Hepatocyte (in vitro differentiated cells): ENCODE measurements at regions not wholly inside any gene's neighbourhood (a gene's known extent, or its start where the extent isn't known, plus 50 kb on each side); places are given as distances from the start of the nearest gene placed in this dataset.

Experiments used
- DNase-seq: peaks from one replicate; pipeline ENCODE4 v3.0.0-alpha.2; 2016; ENCODE audit warnings: low spot score
- H2AFZ ChIP-seq: fragments of 200-600 bp; sonication (generic); 2 replicates; pipeline ENCODE4 v1.6.0; 2016; ENCODE audit warnings: antibody characterized with exemption, mild to moderate bottlenecking
- H3K27ac ChIP-seq: fragments of 200-600 bp; sonication (generic); 2 replicates; pipeline ENCODE4 v1.5.1; 2016; ENCODE audit warnings: mild to moderate bottlenecking
- H3K27me3 ChIP-seq: fragments of 200-600 bp; sonication (generic); 2 replicates; pipeline ENCODE4 v1.6.1; 2016
- H3K36me3 ChIP-seq: fragments of 200-600 bp; sonication (generic); replicated peaks from 2 replicates; pipeline ENCODE4 v1.5.1; 2016; ENCODE audit warnings: low read depth; ENCODE audit not compliant: insufficient read depth
- H3K4me1 ChIP-seq: fragments of 200-600 bp; sonication (generic); 2 replicates; pipeline ENCODE4 v1.5.1; 2016; ENCODE audit warnings: mild to moderate bottlenecking, moderate library complexity; ENCODE audit not compliant: insufficient read depth
- H3K4me2 ChIP-seq: fragments of 200-600 bp; sonication (generic); 2 replicates; pipeline ENCODE4 v1.6.0; 2016
- H3K4me3 ChIP-seq: fragments of 200-600 bp; sonication (generic); 2 replicates; pipeline ENCODE4 v1.5.1; 2016; ENCODE audit warnings: mild to moderate bottlenecking
- H3K79me2 ChIP-seq: fragments of 200-600 bp; sonication (generic); 2 replicates; pipeline ENCODE4 v1.6.0; 2017; ENCODE audit warnings: mild to moderate bottlenecking
- H3K9me2 ChIP-seq: fragments of 200-600 bp; sonication (generic); replicated peaks from 2 replicates; pipeline ENCODE4 v1.6.0; 2017; ENCODE audit warnings: mild to moderate bottlenecking; ENCODE audit not compliant: insufficient read depth
- H3K9me3 ChIP-seq: fragments of 200-600 bp; sonication (generic); 2 replicates; pipeline ENCODE4 v1.5.1; 2016; ENCODE audit warnings: low read depth, mild to moderate bottlenecking
- H4K20me1 ChIP-seq: fragments of 200-600 bp; sonication (generic); 2 replicates; pipeline ENCODE4 v1.6.0; 2016; ENCODE audit warnings: mild to moderate bottlenecking; ENCODE audit not compliant: insufficient read depth, poor library complexity, severe bottlenecking
- EZH2 ChIP-seq: fragments of 200-600 bp; sonication (generic); IDR thresholded peaks from 2 replicates; pipeline ENCODE4 v1.6.1; 2016; ENCODE audit warnings: antibody characterized with exemption, mild to moderate bottlenecking, borderline replicate concordance
- EZH2phosphoT487 ChIP-seq: fragments of 200-600 bp; sonication (generic); IDR thresholded peaks from one replicate; pipeline ENCODE4 v1.6.1; 2018; ENCODE audit warnings: antibody characterized with exemption, mild to moderate bottlenecking, low read depth, moderate library complexity; ENCODE audit not compliant: unreplicated experiment, severe bottlenecking
- WGBS: methylation state at CpG from one replicate; pipeline ENCODE4 v1.1.6; 2016; ENCODE audit warnings: low lambda C conversion rate; ENCODE audit errors: missing lambda C conversion rate; 5-methylcytosine and 5-hydroxymethylcytosine counted together
- TF ChIP-seq, protein P1 (sequence below): fragments of 200-600 bp; sonication (generic); IDR thresholded peaks from 2 replicates; pipeline ENCODE4 v1.5.1; 2016; ENCODE audit warnings: antibody characterized with exemption, mild to moderate bottlenecking; ENCODE audit not compliant: poor library complexity

DNA sequence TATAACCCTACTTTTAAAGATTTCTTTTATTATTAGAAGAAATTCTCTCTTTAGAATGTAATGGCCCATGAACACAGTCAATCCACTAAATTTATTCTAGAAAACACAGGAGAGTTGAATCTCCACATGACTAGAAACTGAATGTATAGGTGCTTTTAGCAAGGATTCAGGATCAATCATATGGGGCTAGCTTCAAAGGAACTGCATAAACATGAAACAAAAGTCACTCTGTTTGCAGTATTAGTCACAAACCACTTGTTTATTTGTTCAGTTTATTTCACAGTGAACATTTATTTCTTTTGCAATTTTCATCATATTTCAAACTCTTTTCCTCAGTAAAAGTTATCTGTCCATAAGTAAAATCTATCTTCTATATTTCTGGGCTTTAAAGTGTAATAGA lies 1604.6 kb downstream of the PCDH18 start:
- no peaks in the 10 kb centered on the region for H3K9me3 ChIP-seq
- no peak for DNase-seq
- H2AFZ ChIP-seq: no peak overlapping the region
- H3K79me2 ChIP-seq: no peaks in the 10 kb centered on the region
- no peak overlapping the region for H3K4me3 ChIP-seq
- H3K4me2 ChIP-seq: no peak overlapping the region
- H3K27me3 ChIP-seq: no peaks in the 10 kb centered on the region
- H3K4me1 ChIP-seq: no peaks in the 10 kb centered on the region
- no peaks in the 10 kb centered on the region for H3K9me2 ChIP-seq
- H3K27ac ChIP-seq: no peak overlapping the region
- H3K36me3 ChIP-seq: no peaks in the 10 kb centered on the region
- H4K20me1 ChIP-seq: no peaks in the 10 kb centered on the region
- TF ChIP-seq EZH2: no peak

DNA sequence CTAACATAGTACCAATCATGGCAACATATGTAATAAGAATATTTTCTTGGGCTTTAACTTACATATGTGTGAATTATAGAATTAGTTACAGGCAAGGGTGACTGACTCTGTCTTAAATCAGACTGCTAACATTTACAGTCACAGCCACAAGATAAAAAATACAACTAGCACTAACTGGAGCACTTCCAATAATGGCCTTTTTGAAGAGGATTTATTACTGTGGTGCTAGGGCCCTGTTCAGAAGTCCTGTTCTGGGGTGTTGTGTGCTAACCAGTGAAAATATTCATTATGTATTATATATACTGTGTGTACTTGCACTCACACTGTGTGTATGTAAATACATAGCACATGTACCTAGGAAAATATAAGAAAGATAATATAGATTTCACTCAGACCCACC lies 1611.2 kb downstream of the PCDH18 start:
- Histone ChIP-seq H2AFZ (no peak overlapping the region), H3K9me2 (no peaks in the 10 kb centered on the region), H3K27me3 (no peaks in the 10 kb centered on the region), H3K36me3 (no peaks in the 10 kb centered on the region), H3K4me3 (no peak overlapping the region), H4K20me1 (no peaks in the 10 kb centered on the region), H3K9me3 (no peaks in the 10 kb centered on the region), H3K4me2 (no peak overlapping the region), H3K27ac (no peak overlapping the region), H3K4me1 (no peaks in the 10 kb centered on the region), H3K79me2 (no peaks in the 10 kb centered on the region)
- TF ChIP-seq, protein P1, sequence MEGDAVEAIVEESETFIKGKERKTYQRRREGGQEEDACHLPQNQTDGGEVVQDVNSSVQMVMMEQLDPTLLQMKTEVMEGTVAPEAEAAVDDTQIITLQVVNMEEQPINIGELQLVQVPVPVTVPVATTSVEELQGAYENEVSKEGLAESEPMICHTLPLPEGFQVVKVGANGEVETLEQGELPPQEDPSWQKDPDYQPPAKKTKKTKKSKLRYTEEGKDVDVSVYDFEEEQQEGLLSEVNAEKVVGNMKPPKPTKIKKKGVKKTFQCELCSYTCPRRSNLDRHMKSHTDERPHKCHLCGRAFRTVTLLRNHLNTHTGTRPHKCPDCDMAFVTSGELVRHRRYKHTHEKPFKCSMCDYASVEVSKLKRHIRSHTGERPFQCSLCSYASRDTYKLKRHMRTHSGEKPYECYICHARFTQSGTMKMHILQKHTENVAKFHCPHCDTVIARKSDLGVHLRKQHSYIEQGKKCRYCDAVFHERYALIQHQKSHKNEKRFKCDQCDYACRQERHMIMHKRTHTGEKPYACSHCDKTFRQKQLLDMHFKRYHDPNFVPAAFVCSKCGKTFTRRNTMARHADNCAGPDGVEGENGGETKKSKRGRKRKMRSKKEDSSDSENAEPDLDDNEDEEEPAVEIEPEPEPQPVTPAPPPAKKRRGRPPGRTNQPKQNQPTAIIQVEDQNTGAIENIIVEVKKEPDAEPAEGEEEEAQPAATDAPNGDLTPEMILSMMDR: no peak
- no peak for TF ChIP-seq EZH2phosphoT487
- TF ChIP-seq EZH2: no peak
- no peak for DNase-seq

DNA sequence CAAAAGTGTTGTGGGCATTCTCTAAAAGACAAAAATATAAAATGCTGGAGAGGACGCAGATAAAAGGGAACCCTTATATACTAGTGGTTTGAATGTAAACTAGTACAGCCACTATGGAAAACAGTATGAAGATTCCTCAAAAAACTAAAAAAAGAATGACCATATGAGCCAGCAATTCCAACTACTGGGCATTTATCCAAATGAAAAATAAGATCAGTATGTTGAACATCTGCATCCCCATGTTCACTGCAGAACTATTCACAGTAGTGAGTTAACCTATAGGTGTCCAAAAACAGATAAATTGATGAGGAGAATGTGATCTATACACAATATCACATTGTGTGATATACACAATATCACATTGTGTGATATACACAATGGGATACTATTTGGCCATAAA lies 1615.3 kb downstream of the PCDH18 start:
- no peaks in the 10 kb centered on the region for H3K27me3 ChIP-seq
- no peaks in the 10 kb centered on the region for H4K20me1 ChIP-seq
- 88% methylated on average over 1 of the region's 1 CpG for WGBS
- no peaks in the 10 kb centered on the region for H3K36me3 ChIP-seq
- H3K27ac ChIP-seq: no peak overlapping the region
- H3K4me2 ChIP-seq: no peak overlapping the region
- no peaks in the 10 kb centered on the region for H3K9me2 ChIP-seq
- no peaks in the 10 kb centered on the region for H3K4me1 ChIP-seq
- no peak overlapping the region for H3K4me3 ChIP-seq
- TF ChIP-seq, protein P1: no peak
- no peak for TF ChIP-seq EZH2phosphoT487
- no peak for TF ChIP-seq EZH2
- no peak for DNase-seq
- no peak overlapping the region for H2AFZ ChIP-seq
- no peaks in the 10 kb centered on the region for H3K79me2 ChIP-seq
- H3K9me3 ChIP-seq: no peaks in the 10 kb centered on the region

DNA sequence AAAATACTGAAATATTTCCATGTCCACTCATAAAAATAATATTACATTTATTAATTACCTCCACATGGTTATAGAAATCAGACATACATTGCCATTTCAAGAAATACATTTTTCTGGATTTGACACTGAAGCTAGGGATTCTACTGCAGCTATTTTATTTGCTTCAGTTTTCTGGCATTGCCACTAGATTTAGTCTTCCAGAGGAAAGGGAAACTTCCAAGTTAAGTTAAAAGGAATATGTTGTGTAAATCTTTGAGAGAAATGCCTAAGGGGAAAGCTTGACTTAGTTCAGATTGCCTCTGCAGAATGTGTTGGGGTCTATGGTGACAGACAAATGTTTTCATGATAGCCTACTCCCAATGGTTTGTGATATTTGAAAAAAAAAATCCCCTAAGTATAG lies 1631.3 kb downstream of the PCDH18 start:
- TF ChIP-seq, protein P1: no peak
- TF ChIP-seq EZH2 (no peak), EZH2phosphoT487 (no peak)
- DNase-seq: no peak
- H3K27me3 ChIP-seq: no peaks in the 10 kb centered on the region
- H3K4me2 ChIP-seq: no peak overlapping the region
- no peaks in the 10 kb centered on the region for H4K20me1 ChIP-seq
- no peaks in the 10 kb centered on the region for H3K79me2 ChIP-seq
- no peaks in the 10 kb centered on the region for H3K9me3 ChIP-seq
- no peaks in the 10 kb centered on the region for H3K9me2 ChIP-seq
- H3K4me1 ChIP-seq: no peaks in the 10 kb centered on the region
- no peaks in the 10 kb centered on the region for H3K36me3 ChIP-seq
- no peak overlapping the region for H2AFZ ChIP-seq
- H3K4me3 ChIP-seq: no peak overlapping the region
- no peak overlapping the region for H3K27ac ChIP-seq
